ENCODE measurements at regions not wholly inside any gene's neighbourhood (a gene's known extent, or its start where the extent isn't known, plus 50 kb on each side); places are given as distances from the start of the nearest gene placed in this dataset.

GRCh38 chr1:73065339-73066041 is 783.2 kb upstream of the NEGR1 start:
- no peak for TF ChIP-seq TAF1 (IDR thresholded peaks at IDR 0.05; ENCODE audit: low read depth, low read length)
- TF ChIP-seq POU2F2 (IDR thresholded peaks at IDR 0.05; ENCODE audit: low read depth, low read length), result no peak
- TF ChIP-seq POLR2A (IDR thresholded peaks at IDR 0.05; ENCODE audit: low read depth, low read length), result no peak
- no peak for TF ChIP-seq POLR2AphosphoS5 (IDR thresholded peaks at IDR 0.05; ENCODE audit: low read depth, low read length)
- TF ChIP-seq PAX5 (IDR thresholded peaks at IDR 0.05; ENCODE audit: insufficient read depth, low read length, severe bottlenecking), result no peak
- no peak for TF ChIP-seq SPI1 (IDR thresholded peaks at IDR 0.05; ENCODE audit: low read depth, low read length)
- no peak for DNase-seq (ENCODE audit: insufficient read length, low spot score)
- no peak for FAIRE-seq

GRCh38 chr1:73056826-73057225 is 774.5 kb upstream of the NEGR1 start:
- TF ChIP-seq TAF1 (IDR thresholded peaks at IDR 0.05; ENCODE audit: low read depth, low read length), result no peak
- no peak for TF ChIP-seq POU2F2 (IDR thresholded peaks at IDR 0.05; ENCODE audit: low read depth, low read length)
- TF ChIP-seq SPI1 (IDR thresholded peaks at IDR 0.05; ENCODE audit: low read depth, low read length), result no peak
- TF ChIP-seq POLR2AphosphoS5 (IDR thresholded peaks at IDR 0.05; ENCODE audit: low read depth, low read length), result no peak
- TF ChIP-seq PAX5 (IDR thresholded peaks at IDR 0.05; ENCODE audit: insufficient read depth, low read length, severe bottlenecking), result no peak
- no peak for TF ChIP-seq POLR2A (IDR thresholded peaks at IDR 0.05; ENCODE audit: low read depth, low read length)
- FAIRE-seq, result no peak
- no peak for DNase-seq (ENCODE audit: insufficient read length, low spot score)

DNA sequence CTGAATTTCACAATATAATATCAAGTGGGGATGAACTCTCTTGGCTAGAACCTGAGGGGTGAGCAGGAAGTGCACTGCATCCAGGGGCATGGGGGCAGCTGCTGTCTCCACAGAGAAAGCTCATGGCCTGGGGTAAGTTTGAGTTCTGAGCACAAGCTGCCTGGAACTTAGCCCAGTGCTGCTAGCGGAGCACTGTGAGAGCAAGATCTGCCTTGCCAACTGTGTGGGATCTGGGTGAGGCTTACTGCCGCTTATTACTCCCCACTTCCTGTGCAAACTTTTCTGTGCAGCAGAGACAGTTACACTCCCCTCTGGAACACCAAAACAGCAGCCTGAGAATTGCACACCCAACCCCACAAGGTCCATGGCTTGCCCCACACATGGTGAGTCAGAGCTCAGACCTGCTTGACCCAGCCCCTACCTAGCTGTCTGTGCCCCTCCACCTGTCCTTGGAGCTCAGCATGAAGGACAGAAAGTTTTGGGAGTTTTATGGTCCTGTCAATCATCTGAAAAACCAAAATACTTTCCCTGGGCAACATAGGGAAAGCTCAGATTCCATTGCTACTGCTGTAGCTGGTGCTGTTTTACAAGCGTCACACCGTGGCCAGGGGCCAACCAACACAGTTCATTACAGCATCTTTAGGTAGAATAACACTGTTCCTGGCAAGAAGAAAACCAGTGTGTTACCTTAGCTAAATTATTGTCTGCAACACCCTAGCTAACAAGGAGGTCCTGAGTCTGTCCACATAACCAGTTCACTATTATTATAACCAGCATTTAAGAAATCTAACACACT is 762.1 kb upstream of the NEGR1 start:
- FAIRE-seq, result no peak
- DNase-seq (ENCODE audit: insufficient read length, low spot score), result no peak
- TF ChIP-seq TAF1 (IDR thresholded peaks at IDR 0.05; ENCODE audit: low read depth, low read length), result no peak
- no peak for TF ChIP-seq POU2F2 (IDR thresholded peaks at IDR 0.05; ENCODE audit: low read depth, low read length)
- no peak for TF ChIP-seq PAX5 (IDR thresholded peaks at IDR 0.05; ENCODE audit: insufficient read depth, low read length, severe bottlenecking)

- FAIRE-seq (no peak), DNase-seq (ENCODE audit: insufficient read length, low spot score) (no peak)
- no peak for TF ChIP-seq POLR2AphosphoS5 (IDR thresholded peaks at IDR 0.05; ENCODE audit: low read depth, low read length)
- no peak for TF ChIP-seq POU2F2 (IDR thresholded peaks at IDR 0.05; ENCODE audit: low read depth, low read length)
- TF ChIP-seq TAF1 (IDR thresholded peaks at IDR 0.05; ENCODE audit: low read depth, low read length), result no peak
- no peak for TF ChIP-seq SPI1 (IDR thresholded peaks at IDR 0.05; ENCODE audit: low read depth, low read length)
- TF ChIP-seq POLR2A (IDR thresholded peaks at IDR 0.05; ENCODE audit: low read depth, low read length), result no peak
Measured at GRCh38 chr1:73042403-73042802, 760.1 kb upstream of the NEGR1 start.

DNA sequence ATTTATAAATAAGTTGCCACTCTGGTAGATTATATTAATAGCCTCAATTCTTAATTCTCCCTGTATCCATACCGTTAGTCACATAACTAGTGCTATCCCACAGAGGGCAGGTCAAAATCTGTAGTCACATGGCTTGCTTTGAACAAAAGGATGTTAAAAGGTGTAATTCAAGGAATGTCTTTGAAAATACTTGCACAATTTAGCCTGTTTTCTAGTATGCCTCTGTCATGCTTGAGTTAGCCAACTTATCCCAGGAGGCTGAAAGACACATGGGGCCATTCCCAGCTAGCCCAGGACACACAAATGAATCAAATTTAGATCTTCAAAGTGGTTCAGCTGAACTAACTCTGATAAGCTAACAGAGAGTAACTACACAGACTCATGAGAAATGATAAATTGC is 758.5 kb upstream of the NEGR1 start:
- FAIRE-seq (no peak), DNase-seq (ENCODE audit: insufficient read length, low spot score) (no peak)
- TF ChIP-seq SPI1 (IDR thresholded peaks at IDR 0.05; ENCODE audit: low read depth, low read length) (no peak), POLR2A (IDR thresholded peaks at IDR 0.05; ENCODE audit: low read depth, low read length) (no peak), POU2F2 (IDR thresholded peaks at IDR 0.05; ENCODE audit: low read depth, low read length) (no peak), TAF1 (IDR thresholded peaks at IDR 0.05; ENCODE audit: low read depth, low read length) (no peak), PAX5 (IDR thresholded peaks at IDR 0.05; ENCODE audit: insufficient read depth, low read length, severe bottlenecking) (no peak), POLR2AphosphoS5 (IDR thresholded peaks at IDR 0.05; ENCODE audit: low read depth, low read length) (no peak)

DNA sequence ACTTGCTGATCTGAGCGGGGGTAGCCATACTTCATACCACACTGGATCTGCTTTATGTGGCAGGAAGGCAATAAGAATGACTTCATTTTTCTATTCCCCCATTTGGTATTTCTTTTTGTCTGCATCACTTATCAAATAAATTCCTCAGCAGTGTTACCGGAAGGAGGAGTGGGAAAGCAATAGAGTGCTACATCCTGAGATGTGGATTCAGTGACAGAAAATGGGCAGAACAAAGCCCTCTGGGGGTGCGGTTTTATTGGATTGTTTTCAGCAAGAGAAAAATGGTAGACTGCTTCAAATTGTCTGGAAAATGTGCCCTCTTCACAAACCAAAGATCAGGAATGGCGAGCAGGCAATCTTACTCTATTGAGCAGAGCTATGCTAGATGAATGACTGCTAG is 751.9 kb upstream of the NEGR1 start:
- FAIRE-seq (no peak), DNase-seq (ENCODE audit: insufficient read length, low spot score) (no peak)
- TF ChIP-seq POLR2AphosphoS5 (IDR thresholded peaks at IDR 0.05; ENCODE audit: low read depth, low read length), result no peak
- TF ChIP-seq POLR2A (IDR thresholded peaks at IDR 0.05; ENCODE audit: low read depth, low read length), result no peak

DNA sequence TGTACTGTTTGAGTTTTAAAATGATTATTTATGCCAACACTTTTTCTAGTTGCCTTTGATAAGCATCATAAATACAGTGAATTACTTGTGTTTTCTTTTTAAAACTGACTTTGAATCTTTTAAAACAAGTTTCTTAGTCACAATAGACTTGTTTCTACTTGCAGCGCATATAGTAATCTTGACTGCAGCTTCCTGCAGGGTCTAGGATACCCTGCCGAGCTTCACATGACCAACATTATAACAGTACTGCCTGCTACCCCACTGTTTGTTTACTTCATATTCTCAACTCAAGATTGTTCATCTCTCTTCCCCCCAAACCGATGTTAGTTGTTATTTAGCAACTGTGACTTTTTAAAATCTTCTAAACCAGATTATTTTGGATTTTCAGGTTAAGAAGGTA is 751.3 kb upstream of the NEGR1 start:
- TF ChIP-seq SPI1 (IDR thresholded peaks at IDR 0.05; ENCODE audit: low read depth, low read length) (no peak), POLR2A (IDR thresholded peaks at IDR 0.05; ENCODE audit: low read depth, low read length) (no peak), TAF1 (IDR thresholded peaks at IDR 0.05; ENCODE audit: low read depth, low read length) (no peak), POLR2AphosphoS5 (IDR thresholded peaks at IDR 0.05; ENCODE audit: low read depth, low read length) (no peak), POU2F2 (IDR thresholded peaks at IDR 0.05; ENCODE audit: low read depth, low read length) (no peak), PAX5 (IDR thresholded peaks at IDR 0.05; ENCODE audit: insufficient read depth, low read length, severe bottlenecking) (no peak)
- FAIRE-seq, result no peak

DNA sequence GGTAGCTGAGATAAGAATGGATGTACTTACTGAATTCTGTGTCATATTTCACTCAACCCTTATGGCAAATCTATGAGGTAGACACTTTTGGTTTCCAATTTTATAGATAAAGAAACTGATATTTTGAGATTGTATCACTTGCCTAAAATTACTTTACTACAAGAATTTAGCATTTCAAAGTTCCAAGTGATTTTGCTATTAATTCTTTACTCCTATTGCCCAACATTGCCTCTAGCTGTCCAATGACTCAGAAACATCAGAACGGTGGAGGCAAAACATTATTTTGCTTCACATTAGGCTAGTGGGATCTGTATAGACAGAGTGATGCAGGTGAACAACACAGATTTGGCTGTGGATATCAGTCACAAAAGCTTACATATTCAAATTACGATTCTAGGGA is 747.2 kb upstream of the NEGR1 start:
- FAIRE-seq, result no peak
- no peak for DNase-seq (ENCODE audit: insufficient read length, low spot score)
- TF ChIP-seq PAX5 (IDR thresholded peaks at IDR 0.05; ENCODE audit: insufficient read depth, low read length, severe bottlenecking) (no peak), POLR2AphosphoS5 (IDR thresholded peaks at IDR 0.05; ENCODE audit: low read depth, low read length) (no peak), SPI1 (IDR thresholded peaks at IDR 0.05; ENCODE audit: low read depth, low read length) (no peak), POU2F2 (IDR thresholded peaks at IDR 0.05; ENCODE audit: low read depth, low read length) (no peak), TAF1 (IDR thresholded peaks at IDR 0.05; ENCODE audit: low read depth, low read length) (no peak), POLR2A (IDR thresholded peaks at IDR 0.05; ENCODE audit: low read depth, low read length) (no peak)

More for the DNA sequence above, 751.3 kb upstream of the NEGR1 start:
- no peak for DNase-seq (ENCODE audit: insufficient read length, low spot score)

GRCh38 chr1:73026114-73026513 is 743.8 kb upstream of the NEGR1 start:
- no peak for TF ChIP-seq PAX5 (IDR thresholded peaks at IDR 0.05; ENCODE audit: insufficient read depth, low read length, severe bottlenecking)
- TF ChIP-seq TAF1 (IDR thresholded peaks at IDR 0.05; ENCODE audit: low read depth, low read length), result no peak
- no peak for TF ChIP-seq POLR2AphosphoS5 (IDR thresholded peaks at IDR 0.05; ENCODE audit: low read depth, low read length)
- no peak for TF ChIP-seq SPI1 (IDR thresholded peaks at IDR 0.05; ENCODE audit: low read depth, low read length)
- no peak for TF ChIP-seq POLR2A (IDR thresholded peaks at IDR 0.05; ENCODE audit: low read depth, low read length)
- no peak for TF ChIP-seq POU2F2 (IDR thresholded peaks at IDR 0.05; ENCODE audit: low read depth, low read length)
- DNase-seq (ENCODE audit: insufficient read length, low spot score) (no peak), FAIRE-seq (no peak)
